Small intestine (tissue), 7 donors: ENCODE measurements at regions not wholly inside any gene's neighbourhood (a gene's known extent, or its start where the extent isn't known, plus 50 kb on each side); places are given as distances from the start of the nearest gene placed in this dataset.

ENCODE experiments used
- DNase-seq, 2 donors: peaks; one replicate each; pipeline versions ENCODE4 v3.0.0 to v3.0.0-alpha.2; 2013
- FAIRE-seq: peaks from 2 replicates; lab custom pipeline; 2012; peaks lifted over from hg19 to GRCh38; lab: Jason Lieb, UNC
- H3K27ac ChIP-seq, 3 donors: one replicate each; pipeline ENCODE4 v1.5.1; 2013; ENCODE audit warnings: low read length in 2 of 3, mild to moderate bottlenecking in 2 of 3, control low read depth in 1 of 3, inconsistent platforms in 1 of 3, low read depth in 1 of 3, moderate library complexity in 1 of 3
- H3K27me3 ChIP-seq, 3 donors: one replicate each; pipeline ENCODE4 v1.6.1; 2013; ENCODE audit warnings: low read length in 3 of 3, inconsistent platforms in 1 of 3; ENCODE audit not compliant: control insufficient read depth in 3 of 3, insufficient read depth in 3 of 3
- H3K36me3 ChIP-seq, 3 donors: one replicate each; pipeline ENCODE4 v1.6.1; 2013; ENCODE audit warnings: low read length in 3 of 3, inconsistent platforms in 1 of 3, low read depth in 1 of 3, mild to moderate bottlenecking in 1 of 3, moderate library complexity in 1 of 3; ENCODE audit not compliant: control insufficient read depth in 3 of 3, insufficient read depth in 2 of 3
- H3K4me1 ChIP-seq, 3 donors: one replicate each; pipeline ENCODE4 v1.6.1; 2013; ENCODE audit warnings: low read length in 2 of 3, inconsistent platforms in 1 of 3, low read depth in 1 of 3, mild to moderate bottlenecking in 1 of 3, moderate library complexity in 1 of 3; ENCODE audit not compliant: control insufficient read depth in 3 of 3, insufficient read depth in 2 of 3
- H3K4me3 ChIP-seq, 3 donors: one replicate each; pipeline ENCODE4 v1.5.1; 2013; ENCODE audit warnings: low read length in 3 of 3, control low read depth in 1 of 3, inconsistent platforms in 1 of 3, low read depth in 1 of 3, mild to moderate bottlenecking in 1 of 3, moderate library complexity in 1 of 3
- H3K9me3 ChIP-seq, 2 donors: one replicate each; pipeline ENCODE4 v1.6.1; 2013; ENCODE audit warnings: low read depth in 1 of 2, low read length in 1 of 2; ENCODE audit not compliant: control insufficient read depth in 2 of 2, insufficient read depth in 1 of 2
- WGBS, 3 donors: extraction: QIAGEN DNeasy Blood & Tissue Kit; methylation state at CpG; one replicate each; pipeline ENCODE4 v1.1.7; 2013; 5-methylcytosine and 5-hydroxymethylcytosine counted together
- donor health status: healthy with polysubstance abuse.
- donor health status: control.
- donor health status: control.
- donor health status: Bipolar disorder and iron deficiency.
- donor health status: healthy.

DNA sequence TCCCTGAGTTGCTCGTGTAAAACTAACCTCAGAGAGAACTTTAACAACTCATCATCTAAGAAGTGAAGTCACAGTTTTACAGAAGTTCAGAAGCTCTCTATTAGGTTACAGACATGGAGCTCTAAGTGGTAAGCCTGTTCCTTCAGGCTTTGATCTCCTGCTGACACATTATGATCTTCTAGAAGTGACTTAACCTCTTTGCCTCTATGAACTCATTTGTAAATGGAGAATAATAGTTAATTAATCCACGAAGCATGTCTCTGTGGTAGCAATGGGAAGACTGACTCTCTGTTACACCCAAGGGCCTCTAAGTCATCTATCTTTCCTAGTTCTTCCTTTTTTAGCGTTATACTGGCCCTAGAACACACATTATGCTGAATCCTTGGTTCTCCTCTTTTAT, 157.9 kb upstream of the NRIP1 start:
- Histone ChIP-seq H3K27ac (no peak overlapping the region), H3K36me3 (no peaks in the 10 kb centered on the region), H3K9me3 (no peaks in the 10 kb centered on the region), H3K4me3 (no peak overlapping the region), H3K4me1 (peaks cover 0 to 3% (median 0%) of the 10 kb centered on the region in 3 donors), H3K27me3 (no peaks in the 10 kb centered on the region)
- FAIRE-seq (no peak), DNase-seq (no peak)
- WGBS, 3 donors = 48 to 63% (median 62%) methylated on average over 3 of the region's 3 CpGs

DNA sequence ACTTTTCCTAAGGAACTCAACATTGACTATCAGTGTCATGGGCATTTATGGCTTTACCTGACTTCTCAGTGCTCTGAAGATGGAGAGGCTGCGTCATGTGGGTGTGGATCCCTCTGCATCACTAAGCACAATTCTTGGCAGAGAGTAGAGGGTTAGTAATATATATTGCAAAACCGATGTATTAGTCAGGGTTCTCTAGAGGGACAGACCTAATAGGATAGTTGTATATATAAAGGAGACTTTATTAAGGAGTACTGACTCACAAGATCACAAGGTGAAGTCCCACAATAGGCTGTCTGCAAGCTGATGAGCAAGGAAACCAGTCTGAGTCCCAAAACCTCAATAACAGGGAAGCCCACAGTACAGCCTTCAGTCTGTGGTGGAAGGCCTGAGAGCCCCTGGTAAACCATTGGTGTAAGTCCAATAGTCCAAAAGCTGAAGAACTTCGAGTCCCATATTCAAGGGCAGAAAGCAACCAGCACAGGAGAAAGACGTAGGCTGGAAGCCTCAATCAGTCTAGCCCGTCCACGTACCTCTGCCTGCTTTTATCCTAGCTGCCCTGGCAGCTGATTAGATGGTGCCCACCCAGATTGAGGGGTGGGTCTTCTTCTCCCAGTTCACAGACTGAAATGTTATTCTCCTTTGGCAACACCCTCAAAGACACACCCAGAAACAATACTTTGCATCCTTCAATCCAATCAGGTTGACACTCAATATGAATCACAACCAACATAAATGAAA, 159.7 kb upstream of the NRIP1 start:
- H3K27ac ChIP-seq = no peak overlapping the region
- H3K4me1 ChIP-seq = peaks cover 0 to 3% (median 0%) of the 10 kb centered on the region in 3 donors
- H3K4me3 ChIP-seq = no peak overlapping the region
- DNase-seq = no peak
- H3K36me3 ChIP-seq = no peaks in the 10 kb centered on the region
- no peaks in the 10 kb centered on the region for H3K27me3 ChIP-seq
- no peaks in the 10 kb centered on the region for H3K9me3 ChIP-seq
- no peak for FAIRE-seq
- 81 to 90% (median 84%) methylated on average over 6 of the region's 6 CpGs for WGBS, 3 donors

DNA sequence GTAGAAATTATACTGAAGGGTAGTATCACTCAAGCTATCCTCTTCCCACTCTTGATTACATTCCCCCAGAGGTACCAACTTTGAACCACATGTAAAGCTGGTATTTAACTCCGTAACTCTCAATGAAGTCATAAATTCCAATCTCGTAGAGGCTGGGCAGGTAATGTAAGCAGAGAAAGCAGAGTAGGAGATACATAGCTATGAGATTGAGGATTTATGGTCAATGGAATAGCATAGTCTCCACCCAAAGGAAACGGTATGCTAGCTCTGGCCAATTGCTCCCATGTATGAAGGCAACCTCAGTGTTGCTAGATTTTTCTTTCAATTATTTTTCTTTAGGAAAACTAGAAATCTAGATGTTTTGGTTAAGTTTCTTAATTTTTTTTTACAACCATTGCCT, 163.1 kb upstream of the NRIP1 start:
- no peaks in the 10 kb centered on the region for H3K4me1 ChIP-seq
- H3K4me3 ChIP-seq = no peak overlapping the region
- H3K27ac ChIP-seq = no peak overlapping the region
- no peak for FAIRE-seq
- 34 to 64% (median 58%) methylated on average over 3 of the region's 3 CpGs for WGBS, 3 donors
- DNase-seq = peak in 1 of 2 donors; percentile 22
- no peaks in the 10 kb centered on the region for H3K27me3 ChIP-seq
- no peaks in the 10 kb centered on the region for H3K9me3 ChIP-seq
- H3K36me3 ChIP-seq = no peaks in the 10 kb centered on the region

DNA sequence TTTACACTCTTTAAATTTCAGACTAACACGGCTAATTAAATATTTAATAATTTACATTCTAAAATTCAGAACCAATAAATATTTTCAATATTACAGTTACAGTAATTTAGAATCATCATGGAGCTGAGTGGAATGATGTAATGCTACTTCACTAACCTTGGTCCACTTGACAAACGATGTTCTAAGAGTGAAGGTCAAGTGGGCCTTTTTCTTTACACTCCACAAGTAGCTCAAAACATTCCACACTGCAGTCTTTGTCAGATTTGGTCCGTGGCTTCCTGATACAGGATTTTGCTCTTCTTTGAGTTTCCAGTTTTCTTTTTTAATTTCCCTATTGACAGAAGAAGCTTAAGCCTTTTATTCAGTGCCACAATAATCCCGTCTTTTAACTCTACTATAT, 164.6 kb upstream of the NRIP1 start:
- no peaks in the 10 kb centered on the region for H3K36me3 ChIP-seq
- WGBS, 3 donors = 74 to 86% (median 79%) methylated on average over 4 of the region's 4 CpGs
- no peaks in the 10 kb centered on the region for H3K27me3 ChIP-seq
- no peaks in the 10 kb centered on the region for H3K9me3 ChIP-seq
- no peak overlapping the region for H3K4me3 ChIP-seq
- DNase-seq (no peak), FAIRE-seq (no peak)
- H3K4me1 ChIP-seq = no peaks in the 10 kb centered on the region
- H3K27ac ChIP-seq = no peak overlapping the region

DNA sequence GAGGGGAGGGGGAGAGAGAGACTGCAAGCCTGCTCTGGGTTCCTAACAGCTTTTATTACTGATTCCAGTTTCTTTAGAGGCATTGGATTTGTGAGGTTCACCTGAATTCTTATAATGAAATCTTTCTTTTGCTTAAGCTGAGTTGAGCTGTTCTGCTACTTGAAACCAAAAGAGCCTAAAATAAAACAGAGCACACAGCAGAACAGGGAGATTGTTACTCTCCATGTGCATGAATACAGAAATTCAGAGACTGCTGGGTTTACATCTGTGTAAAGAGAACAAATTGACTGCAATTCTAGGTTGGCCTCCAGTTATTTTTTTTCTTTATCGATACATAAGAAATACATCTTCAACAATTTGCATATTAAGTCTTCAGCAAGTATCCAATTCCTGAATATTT, 168.8 kb upstream of the NRIP1 start:
- Histone ChIP-seq H3K9me3 (no peaks in the 10 kb centered on the region), H3K27ac (no peak overlapping the region), H3K4me1 (no peaks in the 10 kb centered on the region), H3K4me3 (no peak overlapping the region), H3K27me3 (no peaks in the 10 kb centered on the region), H3K36me3 (no peaks in the 10 kb centered on the region)
- 95 to 100% (median 96%) methylated on average over 1 of the region's 1 CpG for whole genome bisulfite sequencing, 3 donors
- FAIRE-seq (no peak), DNase-seq (no peak)

DNA sequence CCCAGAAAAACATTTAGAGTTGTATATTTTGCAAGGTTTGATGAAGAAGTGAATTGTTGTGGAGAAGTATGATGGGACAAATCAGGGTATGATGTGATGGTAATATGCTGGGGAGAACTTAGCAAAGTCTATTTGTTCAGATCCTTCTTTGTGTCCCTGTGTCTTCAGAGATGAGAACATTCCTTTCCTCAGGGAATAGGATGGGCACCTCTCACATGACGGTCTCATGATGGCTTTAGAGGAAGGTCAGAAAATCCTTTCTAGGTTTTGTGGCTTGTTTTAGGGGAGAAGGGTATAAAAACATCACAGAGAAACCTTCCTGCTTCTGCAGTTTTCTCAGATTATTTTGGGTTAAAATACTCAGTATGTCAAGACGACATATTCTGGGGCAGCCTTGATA, 171.3 kb upstream of the NRIP1 start:
- Histone ChIP-seq H3K27me3 (no peaks in the 10 kb centered on the region), H3K9me3 (no peaks in the 10 kb centered on the region), H3K36me3 (no peaks in the 10 kb centered on the region), H3K27ac (no peak overlapping the region), H3K4me1 (no peaks in the 10 kb centered on the region), H3K4me3 (no peak overlapping the region)
- FAIRE-seq (no peak), DNase-seq (no peak)
- WGBS, 3 donors = 77 to 95% (median 81%) methylated on average over 2 of the region's 2 CpGs

DNA sequence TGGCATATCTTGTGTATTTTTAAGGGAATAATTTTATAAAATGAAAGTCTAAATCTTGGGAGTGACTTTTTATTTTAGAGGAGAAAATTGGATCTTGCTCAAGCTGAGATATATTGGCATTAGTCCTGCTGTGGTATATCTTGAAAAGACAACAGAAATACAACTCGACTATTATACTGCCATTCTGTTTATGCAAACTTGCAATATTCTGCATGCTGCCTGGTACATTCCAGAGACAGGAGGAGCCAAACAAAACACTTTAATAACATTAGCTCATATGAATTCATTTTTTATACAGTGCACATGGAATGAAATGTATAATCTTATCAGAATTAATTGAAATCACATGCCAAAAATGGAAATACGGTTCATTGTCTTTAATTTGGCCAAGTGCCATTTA, 176.0 kb upstream of the NRIP1 start:
- Histone ChIP-seq H3K4me3 (no peak overlapping the region), H3K9me3 (no peaks in the 10 kb centered on the region), H3K27me3 (no peaks in the 10 kb centered on the region), H3K27ac (no peak overlapping the region), H3K4me1 (no peaks in the 10 kb centered on the region), H3K36me3 (no peaks in the 10 kb centered on the region)
- WGBS, 3 donors = 47 to 70% (median 61%) methylated on average over 2 of the region's 2 CpGs
- FAIRE-seq (no peak), DNase-seq (no peak)

DNA sequence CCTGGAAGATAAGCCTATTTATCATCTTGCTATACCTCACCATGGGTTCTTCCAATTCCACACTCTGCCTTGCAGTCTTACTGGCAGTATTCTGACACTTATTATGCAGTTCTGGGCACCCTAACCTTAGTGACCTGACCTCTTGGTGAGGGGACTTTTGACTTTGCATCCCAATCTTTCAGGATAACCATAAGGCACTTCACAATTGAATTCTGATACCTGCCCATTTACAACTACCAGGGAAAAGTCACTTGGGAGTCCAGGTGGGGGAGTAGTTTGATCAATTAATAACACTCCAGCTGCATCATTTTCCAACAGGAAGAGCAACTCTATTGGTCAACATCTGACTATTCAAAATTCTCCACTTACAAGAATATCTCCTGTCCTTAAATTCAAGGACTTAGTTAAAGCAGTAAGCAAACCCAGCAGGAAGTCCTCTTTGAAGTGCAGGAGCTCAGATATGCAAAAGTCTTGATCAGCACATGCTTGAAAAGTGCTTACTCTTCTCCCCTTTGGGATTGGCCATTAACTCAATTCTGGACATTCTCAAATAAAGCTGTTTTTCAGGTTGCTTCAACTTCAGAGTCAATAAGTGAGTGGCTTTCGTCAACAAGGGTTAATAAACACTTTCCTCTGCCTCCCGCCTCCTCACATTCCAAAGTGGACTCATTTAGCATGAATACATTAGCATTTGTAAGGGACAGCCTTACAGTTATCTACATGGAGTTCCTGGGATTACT, 177.4 kb upstream of the NRIP1 start:
- DNase-seq = no peak
- H3K4me1 ChIP-seq = no peaks in the 10 kb centered on the region
- WGBS, 3 donors = 83 to 94% (median 88%) methylated on average over 2 of the region's 2 CpGs

More for the DNA sequence above, 177.4 kb upstream of the NRIP1 start:
- Histone ChIP-seq H3K27ac (no peak overlapping the region), H3K27me3 (no peaks in the 10 kb centered on the region), H3K9me3 (no peaks in the 10 kb centered on the region), H3K4me3 (no peak overlapping the region), H3K36me3 (no peaks in the 10 kb centered on the region)
- FAIRE-seq = no peak
